Ectodermal cell (in vitro differentiated cells): ENCODE measurements at regions not wholly inside any gene's neighbourhood (a gene's known extent, or its start where the extent isn't known, plus 50 kb on each side); places are given as distances from the start of the nearest gene placed in this dataset.

Experiments used
- H3K27ac ChIP-seq: 2 replicates; pipeline ENCODE4 v1.7.0; 2013; ENCODE audit warnings: mild to moderate bottlenecking, low read depth, low read length; ENCODE audit not compliant: insufficient read depth, poor library complexity, severe bottlenecking
- H3K27me3 ChIP-seq: 2 replicates; pipeline ENCODE4 v1.7.0; 2013; ENCODE audit warnings: mild to moderate bottlenecking, low read length; ENCODE audit not compliant: insufficient read depth, control insufficient read depth, poor library complexity, severe bottlenecking
- H3K36me3 ChIP-seq: one replicate; pipeline ENCODE4 v1.7.0; 2013; ENCODE audit warnings: low read length; ENCODE audit not compliant: control insufficient read depth, insufficient read depth
- H3K4me1 ChIP-seq: one replicate; pipeline ENCODE4 v1.7.0; 2013; ENCODE audit warnings: low read length; ENCODE audit not compliant: control insufficient read depth, insufficient read depth
- H3K4me3 ChIP-seq: 2 replicates; pipeline ENCODE4 v1.7.0; 2013; ENCODE audit warnings: low read depth, low read length, control low read depth; ENCODE audit not compliant: insufficient read depth
- H3K9me3 ChIP-seq: 2 replicates; pipeline ENCODE4 v1.7.0; 2013; ENCODE audit warnings: mild to moderate bottlenecking, low read length, moderate library complexity; ENCODE audit not compliant: control insufficient read depth
- WGBS, 2 experiments: methylation state at CpG; one replicate each; pipeline ENCODE4 v1.1.7; 2013; ENCODE audit warnings: missing lambda C conversion rate in 2 of 2; 5-methylcytosine and 5-hydroxymethylcytosine counted together

- Histone ChIP-seq H3K36me3 (no peaks in the 10 kb centered on the region), H3K27ac (no peak overlapping the region), H3K27me3 (no peaks in the 10 kb centered on the region), H3K9me3 (no peaks in the 10 kb centered on the region), H3K4me1 (no peaks in the 10 kb centered on the region), H3K4me3 (no peak overlapping the region)
- WGBS, 2 experiments = 83% methylated on average over 1 of the region's 1 CpG
Observed at GRCh38 chr9:11323457-11323856, 710.7 kb upstream of the PTPRD start.

GRCh38 chr9:11326231-11326630, 713.4 kb upstream of the PTPRD start:
- Histone ChIP-seq H3K9me3 (no peaks in the 10 kb centered on the region), H3K4me1 (no peaks in the 10 kb centered on the region), H3K27me3 (no peaks in the 10 kb centered on the region), H3K27ac (no peak overlapping the region), H3K4me3 (no peak overlapping the region), H3K36me3 (no peaks in the 10 kb centered on the region)

GRCh38 chr9:11328326-11328725, 715.5 kb upstream of the PTPRD start:
- Histone ChIP-seq H3K27me3 (no peaks in the 10 kb centered on the region), H3K4me3 (no peak overlapping the region), H3K9me3 (no peaks in the 10 kb centered on the region), H3K36me3 (no peaks in the 10 kb centered on the region), H3K4me1 (no peaks in the 10 kb centered on the region), H3K27ac (no peak overlapping the region)
- 91 to 96% methylated on average over 4 to 5 of the region's 6 CpGs for WGBS, 2 experiments

GRCh38 chr9:11335011-11335410, 722.2 kb upstream of the PTPRD start:
- H3K9me3 ChIP-seq = no peaks in the 10 kb centered on the region
- H3K4me3 ChIP-seq = no peak overlapping the region
- no peaks in the 10 kb centered on the region for H3K27me3 ChIP-seq
- no peaks in the 10 kb centered on the region for H3K36me3 ChIP-seq
- H3K4me1 ChIP-seq = no peaks in the 10 kb centered on the region
- H3K27ac ChIP-seq = no peak overlapping the region

GRCh38 chr9:11338130-11338529, 725.3 kb upstream of the PTPRD start:
- no peak overlapping the region for H3K27ac ChIP-seq
- H3K27me3 ChIP-seq = no peaks in the 10 kb centered on the region
- no CpG with 5 or more reads among the region's 1 CpG for WGBS, 2 experiments
- H3K36me3 ChIP-seq = no peaks in the 10 kb centered on the region
- no peak overlapping the region for H3K4me3 ChIP-seq
- H3K9me3 ChIP-seq = no peaks in the 10 kb centered on the region
- no peaks in the 10 kb centered on the region for H3K4me1 ChIP-seq

GRCh38 chr9:11340654-11341053, 727.9 kb upstream of the PTPRD start:
- Histone ChIP-seq H3K36me3 (no peaks in the 10 kb centered on the region), H3K9me3 (no peaks in the 10 kb centered on the region), H3K4me1 (no peaks in the 10 kb centered on the region), H3K27ac (no peak overlapping the region), H3K27me3 (no peaks in the 10 kb centered on the region), H3K4me3 (no peak overlapping the region)
- 85 to 93% methylated on average over 1 of the region's 1 CpG for WGBS, 2 experiments

- Histone ChIP-seq H3K9me3 (no peaks in the 10 kb centered on the region), H3K4me1 (no peaks in the 10 kb centered on the region), H3K27me3 (no peaks in the 10 kb centered on the region), H3K4me3 (no peak overlapping the region), H3K27ac (no peak overlapping the region), H3K36me3 (no peaks in the 10 kb centered on the region)
Observed at GRCh38 chr9:11347437-11347836, 734.6 kb upstream of the PTPRD start.

- Histone ChIP-seq H3K36me3 (no peaks in the 10 kb centered on the region), H3K27me3 (no peaks in the 10 kb centered on the region)
Observed at GRCh38 chr9:11348366-11348765, 735.6 kb upstream of the PTPRD start.

GRCh38 chr9:11349187-11349586, 736.4 kb upstream of the PTPRD start:
- Histone ChIP-seq H3K4me1 (no peaks in the 10 kb centered on the region), H3K27ac (no peak overlapping the region), H3K9me3 (no peaks in the 10 kb centered on the region), H3K36me3 (no peaks in the 10 kb centered on the region), H3K27me3 (no peaks in the 10 kb centered on the region), H3K4me3 (no peak overlapping the region)
- WGBS, 2 experiments = 94 to 95% methylated on average over 5 of the region's 5 CpGs

More at GRCh38 chr9:11348366-11348765, 735.6 kb upstream of the PTPRD start:
- Histone ChIP-seq H3K4me1 (no peaks in the 10 kb centered on the region), H3K27ac (no peak overlapping the region), H3K9me3 (no peaks in the 10 kb centered on the region), H3K4me3 (no peak overlapping the region)
- WGBS, 2 experiments = 93 to 94% methylated on average over 5 of the region's 5 CpGs

GRCh38 chr9:11352612-11353011, 739.8 kb upstream of the PTPRD start:
- 81 to 83% methylated on average over 1 to 2 of the region's 2 CpGs for WGBS, 2 experiments
- no peaks in the 10 kb centered on the region for H3K27me3 ChIP-seq

GRCh38 chr9:11356067-11356466, 743.3 kb upstream of the PTPRD start:
- Histone ChIP-seq H3K4me3 (no peak overlapping the region), H3K27ac (no peak overlapping the region), H3K4me1 (no peaks in the 10 kb centered on the region)

More at GRCh38 chr9:11352612-11353011, 739.8 kb upstream of the PTPRD start:
- Histone ChIP-seq H3K27ac (no peak overlapping the region), H3K36me3 (no peaks in the 10 kb centered on the region), H3K9me3 (no peaks in the 10 kb centered on the region), H3K4me3 (no peak overlapping the region), H3K4me1 (no peaks in the 10 kb centered on the region)

More at GRCh38 chr9:11356067-11356466, 743.3 kb upstream of the PTPRD start:
- no peaks in the 10 kb centered on the region for H3K27me3 ChIP-seq
- H3K36me3 ChIP-seq = no peaks in the 10 kb centered on the region
- no peaks in the 10 kb centered on the region for H3K9me3 ChIP-seq
